HG03045 (cell line): ENCODE measurements at regions not wholly inside any gene's neighbourhood (a gene's known extent, or its start where the extent isn't known, plus 50 kb on each side); places are given as distances from the start of the nearest gene placed in this dataset.
"Not testable (repeated sequence)": the region's sequence is repeated elsewhere in the genome, so short reads cannot be mapped to it uniquely, and the experiment has no call there.

Experiments used
- ATAC-seq: cut with Tn5 transposase; IDR thresholded peaks from one replicate; pipeline ENCODE4 v1.9.1; 2021; ENCODE audit warnings: mild to moderate bottlenecking, moderate library complexity; ENCODE audit not compliant: unreplicated experiment

DNA sequence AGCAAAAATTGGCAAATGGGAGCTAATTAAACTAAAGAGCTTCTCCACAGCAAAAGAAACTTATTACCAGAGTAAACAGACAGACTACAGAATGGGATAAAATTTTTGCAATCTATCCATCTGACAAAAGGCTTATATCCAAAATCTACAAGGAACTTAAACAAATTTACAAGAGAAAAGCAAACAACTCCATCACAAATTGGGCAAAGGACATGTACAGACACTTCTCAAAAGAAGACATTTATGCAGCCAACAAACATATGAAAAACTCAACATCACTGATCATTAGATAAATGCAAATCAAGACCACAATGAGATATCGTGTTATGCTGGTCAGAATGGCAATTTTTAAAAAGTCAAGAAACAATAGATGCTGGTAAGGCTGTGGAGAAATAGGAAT, 315.6 kb downstream of the DMAC1 start:
- ATAC-seq, result not testable (repeated sequence)

DNA sequence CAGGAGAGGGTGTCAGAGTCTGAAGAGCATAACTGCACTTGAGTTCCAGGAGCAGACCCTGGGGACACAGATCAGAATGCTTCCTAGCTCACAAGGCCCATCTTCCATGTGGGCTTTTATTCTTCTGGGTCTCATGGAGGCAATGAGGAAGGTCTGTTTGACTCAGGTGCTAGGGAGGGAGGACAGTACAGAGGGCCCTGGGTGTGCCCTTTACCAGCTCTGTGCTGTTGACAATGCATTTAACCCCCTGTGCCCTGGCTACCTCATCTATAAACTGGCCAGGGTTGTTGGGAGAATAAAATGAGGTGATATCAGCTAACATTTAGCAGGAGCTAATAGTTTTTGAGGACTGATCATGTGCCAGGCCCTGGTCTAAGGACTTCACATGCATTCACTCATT, 318.0 kb downstream of the DMAC1 start:
- no peak for ATAC-seq

DNA sequence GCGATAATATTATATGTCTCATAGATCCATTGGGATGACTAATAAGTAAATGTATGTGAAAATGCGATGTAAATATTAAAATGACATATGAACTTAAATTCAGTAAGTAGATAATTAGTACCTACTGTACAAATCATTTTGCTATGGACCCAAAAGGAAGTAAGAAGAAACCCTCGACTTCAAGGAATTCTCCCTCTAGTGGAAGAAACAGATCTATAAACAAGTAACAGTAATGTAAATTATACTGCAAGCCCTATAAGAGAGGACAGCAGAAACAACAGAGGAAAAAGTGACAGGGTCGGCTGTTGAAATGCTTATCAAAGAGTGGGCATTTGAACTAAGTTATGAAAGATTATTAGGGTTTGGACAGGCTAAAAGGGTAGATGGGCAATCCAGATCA, 320.3 kb downstream of the DMAC1 start:
- ATAC-seq, result no peak

DNA sequence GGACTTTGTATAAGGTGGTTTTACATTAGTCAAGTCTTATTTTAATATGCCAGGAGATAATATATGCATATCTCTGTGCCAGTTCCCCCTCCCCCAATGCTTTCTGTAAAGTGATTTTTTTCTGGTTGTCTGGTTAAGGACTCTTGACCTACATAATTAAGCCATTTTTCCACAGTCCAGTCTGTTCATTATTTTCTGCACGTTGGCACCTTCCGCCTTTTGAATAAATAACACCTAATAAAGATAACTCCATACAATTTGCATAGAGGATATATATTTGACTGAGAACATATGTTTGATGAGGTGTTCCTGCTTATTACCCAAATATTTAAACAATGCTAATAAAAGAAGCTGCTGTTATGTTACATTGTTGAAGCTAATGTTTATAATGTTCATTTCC, 320.9 kb downstream of the DMAC1 start:
- ATAC-seq, result no peak

DNA sequence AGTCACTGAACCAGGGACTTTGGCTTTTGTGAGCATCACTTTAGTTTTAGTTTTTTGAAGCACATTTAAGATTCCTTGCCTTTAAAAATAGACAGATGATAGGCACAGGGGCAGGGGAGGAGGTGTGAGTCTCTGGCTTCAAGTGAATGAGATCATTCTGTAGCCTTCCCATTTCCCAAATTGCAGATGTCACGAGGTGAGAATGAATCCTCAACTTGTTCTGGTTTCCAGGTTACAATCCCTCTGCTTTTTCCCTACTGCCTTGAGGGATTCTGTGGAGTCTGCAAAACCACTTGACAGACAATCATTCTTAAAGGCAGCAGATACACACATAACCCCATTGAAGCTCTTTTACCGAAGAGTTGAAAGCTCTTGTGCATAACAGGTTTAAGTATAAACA, 332.4 kb downstream of the DMAC1 start:
- no peak for ATAC-seq

DNA sequence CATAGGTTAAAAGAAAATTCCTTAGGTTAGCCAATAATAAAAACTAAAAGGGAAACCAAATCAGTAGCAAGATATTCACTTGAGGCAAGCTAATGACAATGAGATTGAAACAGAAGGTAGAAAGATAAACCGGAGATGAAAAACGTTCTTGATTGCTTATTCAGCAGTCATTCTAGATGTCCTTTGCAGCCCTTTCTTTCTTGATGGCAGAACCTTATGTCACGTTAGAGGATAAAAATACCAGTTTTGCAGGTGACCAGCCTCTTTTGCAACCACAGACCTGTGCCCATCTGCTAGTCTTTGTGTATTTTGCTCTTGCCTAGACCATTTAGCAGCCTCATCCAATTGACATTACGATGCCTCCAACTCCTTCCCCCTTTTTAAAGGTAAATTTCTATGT, 337.8 kb downstream of the DMAC1 start:
- ATAC-seq, result no peak

DNA sequence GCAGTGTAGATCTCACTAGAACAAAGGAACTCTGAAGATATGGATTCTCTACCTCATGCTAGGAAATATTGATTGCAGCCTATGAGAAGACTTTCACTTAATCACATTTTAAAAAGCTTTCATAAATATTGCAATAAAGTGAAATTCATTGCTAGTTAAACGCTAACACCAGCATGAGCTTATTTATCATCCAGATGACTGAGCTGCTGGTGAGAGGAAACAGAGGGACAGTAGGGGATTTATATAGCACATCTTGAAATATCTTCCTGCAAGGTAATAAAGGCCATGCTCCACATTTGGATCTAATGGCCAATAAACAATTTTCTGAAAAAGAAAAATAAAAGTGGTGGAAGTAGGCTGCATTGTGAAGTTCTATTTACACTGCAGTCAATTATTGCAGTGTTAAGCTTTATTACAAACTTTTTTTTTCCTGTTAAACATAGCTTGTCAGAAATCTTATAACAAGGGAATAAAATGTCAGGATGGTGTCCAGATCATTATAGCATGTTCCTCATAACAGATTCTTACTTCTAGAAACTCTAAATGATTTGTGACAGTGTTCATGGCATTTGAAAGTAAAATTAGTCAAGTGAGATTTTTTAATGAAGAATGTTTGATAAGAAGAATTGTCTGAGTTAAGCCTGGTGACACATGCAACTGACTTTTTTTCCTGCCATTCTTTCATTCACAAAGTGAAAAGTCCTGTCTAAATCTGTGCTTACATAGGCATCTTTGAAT, 342.6 kb downstream of the DMAC1 start:
- ATAC-seq, result no peak

DNA sequence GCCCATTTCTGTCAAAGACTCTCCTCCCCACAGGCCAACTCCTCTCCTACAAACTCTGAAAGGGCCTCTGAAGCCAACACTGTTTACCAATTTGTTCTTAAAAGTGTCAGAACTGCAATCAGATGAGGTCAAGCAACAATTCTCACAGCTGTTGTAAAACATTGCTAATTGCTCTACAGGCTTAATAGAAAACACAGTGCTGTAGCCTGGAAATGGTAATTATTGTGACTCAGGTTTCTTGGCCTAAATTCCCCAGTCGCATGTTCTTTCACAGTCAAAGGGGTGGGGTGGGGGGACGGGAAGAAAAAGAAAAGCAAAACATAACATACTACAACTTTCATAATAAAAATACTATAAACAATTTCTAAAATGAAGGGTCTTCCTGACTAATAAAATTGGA, 343.2 kb downstream of the DMAC1 start:
- ATAC-seq, result no peak

DNA sequence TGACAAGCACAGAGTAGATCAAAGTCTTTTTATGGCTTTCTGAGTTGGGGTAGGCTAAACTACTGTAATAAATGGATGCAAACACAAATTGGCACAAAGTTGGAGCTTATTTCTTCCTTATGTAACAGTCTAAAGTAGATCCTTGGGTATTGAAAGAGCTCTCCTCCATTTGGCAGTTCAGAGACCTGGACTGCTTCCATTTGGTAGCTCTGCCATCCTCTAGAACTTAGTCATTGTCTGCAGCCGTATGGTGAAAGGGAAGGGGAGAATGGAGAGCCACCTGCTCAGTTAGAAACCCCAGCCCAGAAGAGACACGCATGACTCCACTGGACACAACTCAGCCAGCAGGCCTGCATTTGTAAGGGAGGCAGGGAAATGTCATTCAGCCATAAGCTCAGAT, 345.0 kb downstream of the DMAC1 start:
- no peak for ATAC-seq

DNA sequence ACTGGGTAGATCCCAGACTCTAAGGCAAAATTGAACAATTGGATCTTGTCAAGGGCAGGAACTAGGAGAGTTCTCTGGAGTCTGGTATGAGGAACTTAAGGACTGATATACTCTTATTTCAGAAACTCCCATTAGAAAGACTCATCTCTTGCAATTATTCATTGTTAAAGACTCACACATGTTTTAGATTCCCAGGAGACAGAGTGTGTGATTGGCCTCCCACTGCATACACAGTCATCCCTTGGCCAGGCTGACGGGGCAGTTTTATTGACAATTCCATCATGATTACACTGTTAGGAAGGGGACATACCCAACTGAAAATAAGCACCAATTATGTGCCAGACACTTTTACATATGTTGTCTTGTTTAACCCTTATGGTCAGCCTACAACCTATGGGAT, 347.2 kb downstream of the DMAC1 start:
- ATAC-seq, result no peak

DNA sequence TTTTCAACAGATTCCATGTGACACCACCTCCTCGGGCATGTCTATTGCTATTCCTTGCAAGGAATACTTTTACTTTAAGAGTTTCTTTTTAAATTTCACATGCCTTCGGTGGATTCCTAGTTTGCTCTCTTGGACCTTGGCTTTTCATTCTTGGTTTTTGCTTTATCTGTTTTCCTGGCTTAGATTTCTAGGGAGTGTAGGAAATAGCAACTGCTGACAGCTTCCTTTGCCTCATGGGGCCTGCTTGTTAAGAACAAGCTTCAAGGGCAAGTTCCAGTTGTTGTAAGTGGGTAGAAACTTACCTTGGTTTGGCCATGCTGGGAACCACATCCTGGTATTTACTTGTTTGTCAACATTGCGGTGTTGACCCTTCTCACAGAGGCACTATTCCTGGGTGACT, 348.5 kb downstream of the DMAC1 start:
- no peak for ATAC-seq

DNA sequence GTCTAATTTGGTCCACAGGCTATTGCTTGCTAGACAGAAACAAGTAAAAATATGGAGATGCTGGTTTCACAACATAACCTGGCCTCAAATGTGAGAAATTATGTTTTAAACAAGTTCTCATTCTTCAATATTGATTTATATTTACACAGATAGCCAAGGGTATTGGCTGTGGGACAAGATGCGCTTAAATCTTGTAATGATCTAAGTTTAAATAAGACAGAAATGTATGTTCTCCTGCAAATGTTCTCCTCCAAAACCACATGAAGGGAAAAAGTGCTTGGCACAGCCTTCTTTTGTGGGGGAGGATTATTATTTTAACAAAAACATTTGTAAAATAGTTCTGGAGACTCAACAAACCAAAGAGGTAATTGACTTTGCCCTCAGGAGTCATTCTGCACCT, 356.0 kb downstream of the DMAC1 start:
- ATAC-seq, result no peak

DNA sequence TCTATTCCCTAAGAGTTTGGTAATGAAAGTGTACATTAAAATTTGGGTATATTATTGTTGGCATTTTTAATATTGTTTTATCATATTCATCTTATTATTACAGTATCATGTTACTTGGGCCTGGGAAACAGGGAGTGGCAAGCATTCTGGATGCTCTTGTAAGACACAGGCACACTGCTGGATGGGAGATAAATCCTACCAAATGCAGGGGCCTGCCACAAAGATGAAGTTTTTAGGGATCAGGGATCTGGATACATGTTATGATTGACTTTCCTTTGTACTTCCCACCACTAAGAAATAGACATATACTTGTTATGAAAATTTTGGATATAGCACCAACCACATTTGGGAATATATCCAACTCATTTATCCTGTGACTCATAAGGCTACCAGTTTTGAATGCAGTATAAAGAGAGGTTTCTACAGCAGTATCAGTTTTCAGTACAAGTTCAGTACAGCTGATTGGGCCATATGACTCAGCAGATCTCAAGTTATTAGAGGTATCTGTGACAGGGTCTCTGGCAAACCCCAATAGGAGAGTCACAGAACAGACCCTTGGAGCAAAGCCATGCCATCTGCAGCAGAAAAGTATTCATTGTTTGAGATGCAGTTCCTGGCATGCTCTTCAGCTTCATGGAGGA, 360.1 kb downstream of the DMAC1 start:
- ATAC-seq, result no peak

DNA sequence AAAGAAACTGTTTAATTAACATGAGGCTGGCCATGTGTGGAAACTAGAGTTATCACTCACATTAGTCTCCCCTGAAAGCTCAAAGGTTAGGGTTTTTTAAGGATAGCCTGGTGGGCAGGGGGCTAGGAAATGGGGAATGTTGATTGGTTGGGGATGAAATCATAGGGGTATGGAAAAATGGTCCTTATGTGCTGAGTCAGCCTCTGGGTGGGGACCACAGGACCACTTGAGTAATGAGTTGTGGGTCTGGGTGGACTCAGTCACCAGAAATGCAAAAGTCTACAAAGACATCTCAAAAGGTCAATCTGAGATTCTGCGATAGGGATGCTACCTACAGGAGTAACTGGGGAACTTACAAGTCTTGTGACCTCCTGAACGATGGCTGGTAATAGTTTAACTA, 362.8 kb downstream of the DMAC1 start:
- no peak for ATAC-seq

DNA sequence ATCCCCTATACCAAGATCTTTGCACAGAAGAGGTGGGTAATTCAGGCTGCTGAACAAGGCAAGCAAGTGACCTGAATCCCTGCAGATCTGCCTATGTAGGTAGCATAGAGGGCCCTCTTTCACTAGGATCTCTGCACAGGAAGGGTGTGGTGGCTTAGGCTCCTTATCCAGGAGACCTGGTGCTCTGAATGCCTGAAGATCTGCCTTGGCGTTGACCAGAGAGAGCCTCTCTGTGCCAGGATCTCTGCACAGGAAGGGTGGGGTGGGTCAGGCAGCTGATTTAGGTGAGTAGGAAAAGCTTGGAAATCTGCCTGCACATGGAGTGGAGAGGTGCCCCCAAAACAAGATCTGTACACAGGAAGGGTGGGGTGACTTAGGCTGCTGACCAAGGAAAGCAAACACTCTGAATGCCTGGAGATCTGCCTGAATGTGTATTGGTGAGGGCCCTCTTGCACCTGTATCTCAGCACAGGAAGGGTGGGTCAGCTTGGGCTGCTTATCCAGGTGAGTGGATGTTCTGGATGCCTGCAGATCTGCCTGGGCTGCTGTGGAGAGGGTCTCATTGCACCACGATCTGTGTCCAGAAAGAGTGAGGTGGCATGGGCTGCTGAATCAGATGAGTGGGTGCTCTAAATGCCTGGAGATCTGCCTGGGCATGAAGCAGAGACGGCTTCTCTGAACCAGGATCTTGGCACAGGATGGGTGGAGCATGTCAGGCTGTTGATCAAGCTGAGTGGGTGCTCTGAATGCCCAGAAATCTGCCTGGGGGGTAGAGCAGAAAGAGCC, 365.9 kb downstream of the DMAC1 start:
- ATAC-seq, result no peak

DNA sequence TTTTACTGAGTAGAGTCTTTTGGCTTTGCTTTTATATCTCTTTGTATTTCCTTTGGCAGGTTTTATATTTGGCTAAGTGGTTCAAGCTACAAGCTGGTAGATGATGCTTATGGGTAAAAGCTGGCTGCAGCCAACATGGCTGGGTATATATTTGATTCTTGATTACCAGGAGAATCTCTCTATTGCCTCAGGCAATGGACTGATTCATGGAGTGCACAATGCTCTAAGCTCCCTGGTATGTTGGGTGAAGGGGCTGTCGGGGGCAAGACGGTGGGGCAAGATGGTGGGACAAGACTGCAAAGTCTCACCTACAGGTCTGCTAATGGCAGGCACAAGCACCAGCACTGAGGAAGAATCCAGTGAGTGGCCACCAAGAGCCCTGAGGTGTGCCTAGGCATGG, 366.6 kb downstream of the DMAC1 start:
- no peak for ATAC-seq

DNA sequence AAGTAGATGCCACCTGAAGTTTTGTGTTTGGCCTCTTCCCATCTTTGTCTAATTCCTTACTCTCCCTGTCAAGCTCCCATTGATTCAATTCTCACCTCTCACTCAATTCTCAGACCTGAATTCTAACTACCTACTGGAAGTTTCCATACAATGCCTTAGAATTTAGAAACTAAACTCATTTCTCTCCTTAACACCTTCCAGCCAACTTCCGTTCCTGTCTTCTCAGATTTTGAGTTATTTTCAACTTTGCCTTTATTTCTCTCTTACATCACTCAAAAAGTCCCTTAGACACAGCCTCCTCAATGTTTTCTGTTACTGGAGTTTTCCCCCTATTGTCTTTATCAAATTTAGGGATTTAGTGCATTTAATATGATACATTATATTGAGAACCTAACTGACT, 382.2 kb downstream of the DMAC1 start:
- ATAC-seq, result not testable (repeated sequence)

DNA sequence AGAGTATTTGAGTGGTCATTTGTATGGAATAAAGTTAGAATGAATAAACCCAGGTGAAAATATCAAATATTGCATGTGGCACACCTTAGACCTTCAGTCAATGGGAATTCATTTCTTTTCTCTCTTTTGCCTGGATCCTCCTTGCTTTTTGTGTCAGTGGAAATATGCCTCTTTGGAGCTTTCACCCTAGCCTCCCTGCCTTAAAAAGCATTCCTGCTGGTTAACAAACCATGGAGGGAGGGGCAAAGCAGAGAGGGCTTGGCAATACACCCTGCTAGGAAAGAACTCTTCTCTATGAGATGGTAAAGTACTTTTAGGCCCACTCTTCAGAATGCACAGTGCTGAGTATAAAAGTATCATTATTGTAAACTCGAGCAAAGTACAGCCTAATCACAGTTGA, 383.7 kb downstream of the DMAC1 start:
- ATAC-seq, result no peak

DNA sequence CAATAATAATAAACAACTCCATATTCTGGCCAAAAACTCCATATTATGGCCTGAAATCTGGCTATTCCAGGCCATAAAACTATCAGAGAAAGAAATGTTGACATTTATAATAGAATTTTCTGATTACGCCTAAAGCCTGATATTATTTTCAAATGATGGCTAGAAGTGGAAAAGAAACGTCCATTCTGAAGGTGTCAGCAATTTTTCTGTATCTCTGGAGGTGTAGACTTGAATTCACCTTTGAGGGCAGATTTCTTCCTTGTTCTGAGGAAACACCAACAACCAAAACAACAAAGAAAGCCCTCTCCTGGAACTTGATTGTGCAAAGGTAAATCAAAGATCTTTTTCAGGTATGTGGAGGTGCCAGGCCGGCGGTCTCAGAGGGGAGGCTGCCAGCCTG, 390.7 kb downstream of the DMAC1 start:
- no peak for ATAC-seq

DNA sequence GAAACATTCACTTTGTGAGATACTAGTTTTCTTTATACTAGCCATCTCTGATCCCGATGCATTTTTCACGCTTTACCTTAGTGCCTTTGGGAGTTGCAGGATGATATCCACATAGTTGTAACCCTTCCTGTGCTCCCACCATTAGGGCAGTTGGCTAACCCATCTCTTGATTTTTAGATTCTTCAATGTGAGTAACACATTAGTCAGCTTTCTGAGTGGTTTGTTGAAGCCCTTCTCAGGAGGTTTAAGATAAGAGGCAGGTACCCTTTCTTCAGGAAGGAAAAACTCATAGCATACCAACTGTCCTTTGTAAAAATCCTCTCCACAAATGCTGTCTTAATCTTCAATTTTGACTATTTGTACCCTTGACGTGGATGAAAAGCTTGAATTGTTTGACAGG, 392.3 kb downstream of the DMAC1 start:
- ATAC-seq, result no peak

DNA sequence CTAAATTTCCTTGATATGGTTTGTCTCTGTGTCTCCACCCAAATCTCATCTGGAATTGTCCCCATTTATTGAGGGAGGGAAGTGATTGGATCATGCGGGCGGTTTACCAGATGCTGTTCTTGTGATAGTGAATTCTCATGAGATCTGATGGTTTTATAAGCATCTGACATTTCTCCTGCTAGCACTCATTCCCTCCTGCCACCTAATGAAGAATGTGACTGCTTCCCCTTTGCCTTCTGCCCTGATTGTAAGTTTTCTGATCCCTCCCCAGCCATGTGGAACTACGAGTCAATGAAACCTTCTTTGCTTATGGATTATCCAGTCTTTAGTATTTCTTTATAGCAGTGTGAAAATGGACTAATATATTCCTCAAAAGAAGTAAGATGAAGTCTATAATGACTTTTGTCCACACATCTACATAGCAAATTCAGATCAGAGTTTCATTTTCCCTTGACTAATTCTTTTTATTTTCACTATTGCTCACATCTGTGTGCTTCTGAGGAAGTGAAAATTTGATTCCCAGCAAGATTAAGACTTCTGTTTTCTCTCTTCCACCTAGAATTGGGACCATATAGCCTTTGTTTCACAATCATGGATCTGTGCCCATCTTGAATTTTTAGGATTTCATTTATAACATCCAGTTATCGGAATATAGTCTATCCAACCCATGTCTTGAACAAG, 393.5 kb downstream of the DMAC1 start:
- no peak for ATAC-seq
